IMR-90 (cell line): ENCODE measurements at regions not wholly inside any gene's neighbourhood (a gene's known extent, or its start where the extent isn't known, plus 50 kb on each side); places are given as distances from the start of the nearest gene placed in this dataset.

Experiments
- ATAC-seq: fragments of 200-7000 bp; cut with Tn5 transposase; 2 replicates; pipeline ENCODE4 v1.9.1; 2020; ENCODE audit warnings: low read depth, mild to moderate bottlenecking, moderate library complexity
- BruUV-seq: library from RNA; stranded (reverse); fragments of 400-500 nt; replicated peaks from 2 replicates; lab custom pipeline; 2021; lab: Mats Ljungman, UMichigan
- CTCF ChIA-PET: fragments of 300-600 bp; formaldehyde crosslinking; extraction: SDS; loops from one replicate; lab custom pipeline; 2021; ENCODE audit warnings: antibody characterized with exemption; lab: Yijun Ruan, JAX
- POLR2A ChIA-PET: fragments of 300-600 bp; sonication (Branson Sonifier 250); formaldehyde crosslinking; loops from one replicate; lab custom pipeline; 2022; ENCODE audit warnings: antibody characterized with exemption; ENCODE audit not compliant: unreplicated experiment; lab: Charles Lee
- DNase-seq: peaks from one replicate; pipeline ENCODE4 v3.0.0; 2013
- H2AFZ ChIP-seq: replicated peaks from 2 replicates; pipeline ENCODE3; 2013; ENCODE audit warnings: low read length, mild to moderate bottlenecking; ENCODE audit not compliant: poor library complexity
- H2AK5ac ChIP-seq: 2 replicates; pipeline ENCODE4 v1.6.1; 2013; ENCODE audit warnings: low read depth, low read length, inconsistent platforms
- H2AK9ac ChIP-seq: replicated peaks from 2 replicates; pipeline ENCODE3; 2013; ENCODE audit warnings: mild to moderate bottlenecking, low read depth, low read length, moderate library complexity; ENCODE audit not compliant: poor library complexity
- H2BK120ac ChIP-seq: 2 replicates; pipeline ENCODE4 v1.6.1; 2013; ENCODE audit warnings: low read depth, low read length, inconsistent platforms
- H2BK15ac ChIP-seq: 3 replicates; pipeline ENCODE4 v1.6.1; 2013; ENCODE audit warnings: low read depth, low read length, inconsistent platforms
- H2BK20ac ChIP-seq: 2 replicates; pipeline ENCODE4 v1.6.1; 2013; ENCODE audit warnings: low read depth, mild to moderate bottlenecking, inconsistent platforms, low read length, moderate library complexity
- H2BK5ac ChIP-seq: 2 replicates; pipeline ENCODE4 v1.6.1; 2013; ENCODE audit warnings: mild to moderate bottlenecking, low read depth, low read length, inconsistent platforms; ENCODE audit not compliant: poor library complexity, severe bottlenecking
- H3K14ac ChIP-seq: replicated peaks from 2 replicates; pipeline ENCODE4 v1.6.1; 2013; ENCODE audit warnings: low read depth, low read length, inconsistent platforms
- H3K18ac ChIP-seq: 2 replicates; pipeline ENCODE4 v1.6.1; 2013; ENCODE audit warnings: low read depth, low read length, control low read depth
- H3K23ac ChIP-seq: 2 replicates; pipeline ENCODE4 v1.6.1; 2013; ENCODE audit warnings: low read depth, low read length, inconsistent platforms
- H3K27ac ChIP-seq: 2 replicates; pipeline ENCODE4 v1.5.1; 2013; ENCODE audit warnings: mild to moderate bottlenecking, control low read depth, low read length; ENCODE audit not compliant: insufficient read depth
- H3K27me3 ChIP-seq: 2 replicates; pipeline ENCODE4 v1.6.1; 2013; ENCODE audit warnings: low read length; ENCODE audit not compliant: control insufficient read depth, insufficient read depth
- H3K36me3 ChIP-seq: 2 replicates; pipeline ENCODE4 v1.6.1; 2013; ENCODE audit warnings: low read length, mixed read lengths; ENCODE audit not compliant: control insufficient read depth, insufficient read depth
- H3K4ac ChIP-seq: 2 replicates; pipeline ENCODE4 v1.6.1; 2013; ENCODE audit warnings: low read depth, low read length, inconsistent platforms
- H3K4me1 ChIP-seq: 2 replicates; pipeline ENCODE4 v1.6.1; 2013; ENCODE audit warnings: low read length, mixed read lengths; ENCODE audit not compliant: control insufficient read depth, insufficient read depth
- H3K4me2 ChIP-seq: 2 replicates; pipeline ENCODE4 v1.6.1; 2013; ENCODE audit warnings: low read depth, mild to moderate bottlenecking, control low read depth, low read length, moderate library complexity
- H3K4me3 ChIP-seq: 2 replicates; pipeline ENCODE4 v1.5.1; 2013; ENCODE audit warnings: low read depth, mild to moderate bottlenecking, control low read depth, low read length, moderate library complexity; ENCODE audit not compliant: insufficient read depth
- H3K56ac ChIP-seq: 2 replicates; pipeline ENCODE4 v1.6.1; 2013; ENCODE audit warnings: low read length, inconsistent platforms; ENCODE audit not compliant: insufficient read depth; ENCODE audit errors: extremely low read depth
- H3K79me1 ChIP-seq, 2 experiments: 2 replicates each; pipeline ENCODE4 v1.6.1; 2013; ENCODE audit warnings: low read length in 2 of 2, inconsistent platforms in 1 of 2, low read depth in 1 of 2
- H3K9ac ChIP-seq: 2 replicates; pipeline ENCODE4 v1.6.1; 2013; ENCODE audit warnings: low read depth, low read length, control low read depth
- H3K9me1 ChIP-seq: 2 replicates; pipeline ENCODE4 v1.6.1; 2013; ENCODE audit warnings: low read length, inconsistent platforms; ENCODE audit not compliant: insufficient read depth
- H3K9me3 ChIP-seq: 2 replicates; pipeline ENCODE4 v1.6.1; 2013; ENCODE audit warnings: low read length; ENCODE audit not compliant: control insufficient read depth, insufficient read depth
- H4K20me1 ChIP-seq: 2 replicates; pipeline ENCODE4 v1.6.1; 2013; ENCODE audit warnings: low read length, inconsistent platforms; ENCODE audit not compliant: insufficient read depth
- H4K5ac ChIP-seq: 2 replicates; pipeline ENCODE4 v1.6.1; 2013; ENCODE audit warnings: mild to moderate bottlenecking, low read depth, low read length, control low read depth
- H4K8ac ChIP-seq, 2 experiments: 2 replicates each; pipeline ENCODE4 v1.6.1; 2013; ENCODE audit warnings: low read depth in 2 of 2, low read length in 2 of 2, control low read depth in 1 of 2, inconsistent platforms in 1 of 2
- H4K91ac ChIP-seq: 2 replicates; pipeline ENCODE4 v1.6.1; 2013; ENCODE audit warnings: low read depth, low read length, inconsistent platforms; ENCODE audit not compliant: insufficient read depth
- CHD1 ChIP-seq: IDR thresholded peaks from 2 replicates; pipeline ENCODE4 v1.6.1; 2012; ENCODE audit warnings: low read depth, low read length, improper control_type of control experiment
- POLR2A ChIP-seq: IDR thresholded peaks from 2 replicates; pipeline ENCODE4 v1.6.1; 2012; ENCODE audit warnings: mild to moderate bottlenecking, low read depth, low read length
- RFX5 ChIP-seq: IDR thresholded peaks from 2 replicates; pipeline ENCODE4 v1.8.0; 2012; ENCODE audit warnings: low read depth, mild to moderate bottlenecking, low read length, moderate library complexity
- WGBS, 2 experiments: methylation state at CpG; one replicate each; pipeline versions ENCODE4 v1.1.5 to v1.1.7; 2013; ENCODE audit warnings: missing lambda C conversion rate in 2 of 2; ENCODE audit not compliant: insufficient read length in 1 of 2; ENCODE audit errors: extremely low coverage in 2 of 2; 5-methylcytosine and 5-hydroxymethylcytosine counted together
- dilution Hi-C: fragments of 300-500 bp; cut with HindIII; formaldehyde crosslinking; loops from one replicate; pipeline ENCODE4 v1.14.3; 2018; ENCODE audit warnings: low sequenced_read_pairs; ENCODE audit not compliant: unreplicated experiment
- in situ Hi-C: fragments of 300-500 bp; cut with MboI; formaldehyde crosslinking; loops from 3 replicates; pipeline ENCODE4 v1.14.3; 2019; ENCODE audit warnings: low sequenced_read_pairs, inconsistent platforms, mixed read lengths
- intact Hi-C: fragments of 100-400 bp; cut with micrococcal nuclease; formaldehyde crosslinking; loops from 2 replicates; pipeline ENCODE4 v1.10.0; 2022

GRCh38 chr2:34174506-34174905, 575.4 kb upstream of the FAM98A start:
- Histone ChIP-seq H4K5ac (no peak overlapping the region), H3K9ac (no peak overlapping the region), H3K9me1 (no peaks in the 10 kb centered on the region), H3K56ac (no peak overlapping the region), H3K4me1 (no peaks in the 10 kb centered on the region), H2AK9ac (no peak overlapping the region), H3K27me3 (no peaks in the 10 kb centered on the region), H3K4me3 (no peak overlapping the region), H3K79me1 (no peaks in the 10 kb centered on the region), H3K9me3 (peaks cover 3% of the 10 kb centered on the region), H4K20me1 (no peaks in the 10 kb centered on the region), H3K23ac (no peak overlapping the region), H2BK15ac (no peak overlapping the region), H3K27ac (no peak overlapping the region), H2AFZ (no peak overlapping the region), H2BK5ac (no peak overlapping the region), H2BK20ac (no peak overlapping the region), H2AK5ac (no peak overlapping the region), H3K36me3 (no peaks in the 10 kb centered on the region), H2BK120ac (no peak overlapping the region), H3K4me2 (no peak overlapping the region), H3K4ac (no peak overlapping the region), H3K18ac (no peak overlapping the region), H3K14ac (no peak overlapping the region), H4K8ac (no peak overlapping the region), H4K91ac (no peak overlapping the region)
- TF ChIP-seq CHD1 (no peak), POLR2A (no peak), RFX5 (no peak)
- POLR2A ChIA-PET = no interaction called here
- intact Hi-C loops = no loop called here
- BruUV-seq = no TSS peak
- in situ Hi-C loops = no loop called here
- no CpG with 5 or more reads among the region's 2 CpGs for WGBS, 2 experiments
- CTCF ChIA-PET = no interaction called here
- ATAC-seq (no peak), DNase-seq (no peak)
- dilution Hi-C loops = no loop called here
